Loucy (cell line): ENCODE measurements at regions not wholly inside any gene's neighbourhood (a gene's known extent, or its start where the extent isn't known, plus 50 kb on each side); places are given as distances from the start of the nearest gene placed in this dataset.

ENCODE experiments used
- CTCF ChIP-seq: fragments of 200-600 bp; sonication (generic); conservative IDR thresholded peaks from 2 replicates; pipeline ENCODE4 v1.5.1; 2014; ENCODE audit warnings: mild to moderate bottlenecking, antibody characterized with exemption, low read length
- EZH2phosphoT487 ChIP-seq: fragments of 200-600 bp; IDR thresholded peaks from 2 replicates; pipeline ENCODE4 v1.6.1; 2018; ENCODE audit warnings: antibody characterized with exemption, mild to moderate bottlenecking, moderate library complexity, borderline replicate concordance

- TF ChIP-seq CTCF (no peak), EZH2phosphoT487 (no peak)
Observed at GRCh38 chr6:66096679-66097078, 389.7 kb upstream of the EYS start.
